GM23338 (cell line): ENCODE measurements at regions not wholly inside any gene's neighbourhood (a gene's known extent, or its start where the extent isn't known, plus 50 kb on each side); places are given as distances from the start of the nearest gene placed in this dataset.
"Not testable (repeated sequence)": the region's sequence is repeated elsewhere in the genome, so short reads cannot be mapped to it uniquely, and the experiment has no call there.

Experiments used
- ATAC-seq: fragments of 200-7000 bp; cut with Tn5 transposase; 3 replicates; pipeline ENCODE4 v1.9.1; 2020
- DNase-seq: peaks from one replicate; pipeline ENCODE4 v3.0.0-alpha.2; 2015; ENCODE audit warnings: low spot score
- H2AFZ ChIP-seq: fragments of 200-600 bp; sonication (generic); 2 replicates; pipeline ENCODE4 v1.8.0; 2016; ENCODE audit warnings: antibody characterized with exemption, mild to moderate bottlenecking, moderate library complexity
- H3F3A ChIP-seq: fragments of 200-600 bp; sonication (generic); replicated peaks from 2 replicates; pipeline ENCODE4 v1.8.0; 2017; ENCODE audit warnings: antibody characterized with exemption, mixed run types, low read depth
- H3K27ac ChIP-seq: fragments of 200-600 bp; sonication (generic); 2 replicates; pipeline ENCODE4 v1.6.1; 2016; ENCODE audit warnings: low read depth
- H3K27me3 ChIP-seq: fragments of 200-600 bp; sonication (generic); 2 replicates; pipeline ENCODE4 v1.8.0; 2016; ENCODE audit warnings: mild to moderate bottlenecking, mixed run types, moderate library complexity; ENCODE audit not compliant: insufficient read depth
- H3K36me3 ChIP-seq: fragments of 200-600 bp; sonication (generic); 2 replicates; pipeline ENCODE4 v1.8.0; 2016; ENCODE audit warnings: mild to moderate bottlenecking; ENCODE audit not compliant: insufficient read depth
- H3K4me1 ChIP-seq: fragments of 200-600 bp; sonication (generic); 2 replicates; pipeline ENCODE4 v1.8.0; 2016; ENCODE audit warnings: mild to moderate bottlenecking, moderate library complexity; ENCODE audit not compliant: insufficient read depth
- H3K4me2 ChIP-seq: fragments of 200-600 bp; sonication (generic); 2 replicates; pipeline ENCODE4 v1.7.1; 2017; ENCODE audit warnings: mixed run types
- H3K4me3 ChIP-seq: fragments of 200-600 bp; sonication (generic); 2 replicates; pipeline ENCODE4 v1.6.1; 2016; ENCODE audit warnings: mixed run types
- H3K79me2 ChIP-seq: fragments of 200-600 bp; sonication (generic); replicated peaks from 2 replicates; pipeline ENCODE4 v1.8.0; 2017; ENCODE audit warnings: mild to moderate bottlenecking; ENCODE audit not compliant: insufficient read depth
- H3K9me2 ChIP-seq: fragments of 200-600 bp; sonication (generic); 2 replicates; pipeline ENCODE4 v1.8.0; 2017; ENCODE audit not compliant: insufficient read depth
- H4K20me1 ChIP-seq: fragments of 200-600 bp; sonication (generic); replicated peaks from 2 replicates; pipeline ENCODE4 v1.8.0; 2017; ENCODE audit warnings: mild to moderate bottlenecking; ENCODE audit not compliant: insufficient read depth
- H3K27ac Mint-ChIP-seq: 2 replicates; pipeline ENCODE4 v1.8.0; 2020; ENCODE audit warnings: inconsistent platforms, mild to moderate bottlenecking, moderate library complexity, mixed read lengths
- H3K27me3 Mint-ChIP-seq: 3 replicates; pipeline ENCODE4 v1.8.0; 2022; ENCODE audit warnings: low read depth, mild to moderate bottlenecking, moderate library complexity, mixed read lengths, inconsistent platforms; ENCODE audit not compliant: insufficient read depth, poor library complexity
- H3K36me3 Mint-ChIP-seq: 3 replicates; pipeline ENCODE4 v1.8.0; 2021; ENCODE audit warnings: low read depth, mild to moderate bottlenecking, inconsistent platforms, moderate library complexity, mixed read lengths
- H3K4me1 Mint-ChIP-seq: 3 replicates; pipeline ENCODE4 v1.8.0; 2020; ENCODE audit warnings: mild to moderate bottlenecking, inconsistent platforms, mixed read lengths
- H3K4me3 Mint-ChIP-seq: 3 replicates; pipeline ENCODE4 v1.8.0; 2021; ENCODE audit warnings: moderate library complexity, mild to moderate bottlenecking, inconsistent platforms, mixed read lengths
- H3K9me3 Mint-ChIP-seq: 3 replicates; pipeline ENCODE4 v1.8.0; 2020; ENCODE audit warnings: moderate library complexity, mild to moderate bottlenecking, inconsistent platforms, mixed read lengths
- EZH2phosphoT487 ChIP-seq: fragments of 200-600 bp; sonication (generic); IDR thresholded peaks from one replicate; pipeline ENCODE4 v1.8.1; 2018; ENCODE audit warnings: antibody characterized with exemption; ENCODE audit not compliant: unreplicated experiment
- NANOG ChIP-seq: IDR thresholded peaks from 2 replicates; pipeline ENCODE4 v1.6.1; 2016; ENCODE audit warnings: antibody characterized with exemption, borderline replicate concordance
- TF ChIP-seq, protein P1 (sequence below), 2 experiments: fragments of 200-600 bp in 1 of 2; sonication (generic) in 1 of 2; conservative IDR thresholded peaks; 2 replicates each; pipeline versions ENCODE4 v1.5.1 to v1.6.1; 2016 to 2017; ENCODE audit warnings: antibody characterized with exemption in 2 of 2, low read depth in 2 of 2, mild to moderate bottlenecking in 2 of 2, moderate library complexity in 1 of 2
- TF ChIP-seq, protein P2 (sequence below): fragments of 250-450 bp; sonication (Bioruptor Pico); IDR thresholded peaks from 2 replicates; pipeline ENCODE4 v1.5.0; 2020; ENCODE audit warnings: mild to moderate bottlenecking, moderate library complexity

DNA sequence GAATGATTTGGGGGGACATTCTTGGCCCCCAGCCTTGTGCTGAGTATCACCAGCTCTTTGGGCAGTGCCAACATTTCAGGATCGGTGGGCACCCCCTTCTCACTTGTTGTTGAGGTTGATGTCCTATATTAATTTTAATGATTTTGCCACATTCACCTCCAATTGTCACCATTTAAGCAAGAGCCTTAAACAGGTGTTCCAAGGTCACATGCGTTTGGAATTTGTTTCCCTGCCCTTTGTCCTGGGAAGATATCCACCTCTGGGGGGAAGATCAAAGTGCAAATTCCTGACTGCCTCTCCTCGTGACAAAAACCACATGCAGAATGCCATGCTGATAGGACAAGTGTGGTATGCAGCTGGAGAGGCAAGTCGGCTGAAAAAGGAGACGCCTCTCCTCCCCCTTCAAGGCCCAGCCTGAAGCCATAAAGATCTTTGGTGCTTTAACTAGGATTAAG lies 72.5 kb upstream of the ID2 start:
- H3K4me3 ChIP-seq, result no peak overlapping the region
- TF ChIP-seq, protein P1, sequence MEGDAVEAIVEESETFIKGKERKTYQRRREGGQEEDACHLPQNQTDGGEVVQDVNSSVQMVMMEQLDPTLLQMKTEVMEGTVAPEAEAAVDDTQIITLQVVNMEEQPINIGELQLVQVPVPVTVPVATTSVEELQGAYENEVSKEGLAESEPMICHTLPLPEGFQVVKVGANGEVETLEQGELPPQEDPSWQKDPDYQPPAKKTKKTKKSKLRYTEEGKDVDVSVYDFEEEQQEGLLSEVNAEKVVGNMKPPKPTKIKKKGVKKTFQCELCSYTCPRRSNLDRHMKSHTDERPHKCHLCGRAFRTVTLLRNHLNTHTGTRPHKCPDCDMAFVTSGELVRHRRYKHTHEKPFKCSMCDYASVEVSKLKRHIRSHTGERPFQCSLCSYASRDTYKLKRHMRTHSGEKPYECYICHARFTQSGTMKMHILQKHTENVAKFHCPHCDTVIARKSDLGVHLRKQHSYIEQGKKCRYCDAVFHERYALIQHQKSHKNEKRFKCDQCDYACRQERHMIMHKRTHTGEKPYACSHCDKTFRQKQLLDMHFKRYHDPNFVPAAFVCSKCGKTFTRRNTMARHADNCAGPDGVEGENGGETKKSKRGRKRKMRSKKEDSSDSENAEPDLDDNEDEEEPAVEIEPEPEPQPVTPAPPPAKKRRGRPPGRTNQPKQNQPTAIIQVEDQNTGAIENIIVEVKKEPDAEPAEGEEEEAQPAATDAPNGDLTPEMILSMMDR (conservative IDR thresholded peaks at IDR 0.05; ENCODE audit: low read depth in 2 of 2), result no peak
- TF ChIP-seq, protein P2, sequence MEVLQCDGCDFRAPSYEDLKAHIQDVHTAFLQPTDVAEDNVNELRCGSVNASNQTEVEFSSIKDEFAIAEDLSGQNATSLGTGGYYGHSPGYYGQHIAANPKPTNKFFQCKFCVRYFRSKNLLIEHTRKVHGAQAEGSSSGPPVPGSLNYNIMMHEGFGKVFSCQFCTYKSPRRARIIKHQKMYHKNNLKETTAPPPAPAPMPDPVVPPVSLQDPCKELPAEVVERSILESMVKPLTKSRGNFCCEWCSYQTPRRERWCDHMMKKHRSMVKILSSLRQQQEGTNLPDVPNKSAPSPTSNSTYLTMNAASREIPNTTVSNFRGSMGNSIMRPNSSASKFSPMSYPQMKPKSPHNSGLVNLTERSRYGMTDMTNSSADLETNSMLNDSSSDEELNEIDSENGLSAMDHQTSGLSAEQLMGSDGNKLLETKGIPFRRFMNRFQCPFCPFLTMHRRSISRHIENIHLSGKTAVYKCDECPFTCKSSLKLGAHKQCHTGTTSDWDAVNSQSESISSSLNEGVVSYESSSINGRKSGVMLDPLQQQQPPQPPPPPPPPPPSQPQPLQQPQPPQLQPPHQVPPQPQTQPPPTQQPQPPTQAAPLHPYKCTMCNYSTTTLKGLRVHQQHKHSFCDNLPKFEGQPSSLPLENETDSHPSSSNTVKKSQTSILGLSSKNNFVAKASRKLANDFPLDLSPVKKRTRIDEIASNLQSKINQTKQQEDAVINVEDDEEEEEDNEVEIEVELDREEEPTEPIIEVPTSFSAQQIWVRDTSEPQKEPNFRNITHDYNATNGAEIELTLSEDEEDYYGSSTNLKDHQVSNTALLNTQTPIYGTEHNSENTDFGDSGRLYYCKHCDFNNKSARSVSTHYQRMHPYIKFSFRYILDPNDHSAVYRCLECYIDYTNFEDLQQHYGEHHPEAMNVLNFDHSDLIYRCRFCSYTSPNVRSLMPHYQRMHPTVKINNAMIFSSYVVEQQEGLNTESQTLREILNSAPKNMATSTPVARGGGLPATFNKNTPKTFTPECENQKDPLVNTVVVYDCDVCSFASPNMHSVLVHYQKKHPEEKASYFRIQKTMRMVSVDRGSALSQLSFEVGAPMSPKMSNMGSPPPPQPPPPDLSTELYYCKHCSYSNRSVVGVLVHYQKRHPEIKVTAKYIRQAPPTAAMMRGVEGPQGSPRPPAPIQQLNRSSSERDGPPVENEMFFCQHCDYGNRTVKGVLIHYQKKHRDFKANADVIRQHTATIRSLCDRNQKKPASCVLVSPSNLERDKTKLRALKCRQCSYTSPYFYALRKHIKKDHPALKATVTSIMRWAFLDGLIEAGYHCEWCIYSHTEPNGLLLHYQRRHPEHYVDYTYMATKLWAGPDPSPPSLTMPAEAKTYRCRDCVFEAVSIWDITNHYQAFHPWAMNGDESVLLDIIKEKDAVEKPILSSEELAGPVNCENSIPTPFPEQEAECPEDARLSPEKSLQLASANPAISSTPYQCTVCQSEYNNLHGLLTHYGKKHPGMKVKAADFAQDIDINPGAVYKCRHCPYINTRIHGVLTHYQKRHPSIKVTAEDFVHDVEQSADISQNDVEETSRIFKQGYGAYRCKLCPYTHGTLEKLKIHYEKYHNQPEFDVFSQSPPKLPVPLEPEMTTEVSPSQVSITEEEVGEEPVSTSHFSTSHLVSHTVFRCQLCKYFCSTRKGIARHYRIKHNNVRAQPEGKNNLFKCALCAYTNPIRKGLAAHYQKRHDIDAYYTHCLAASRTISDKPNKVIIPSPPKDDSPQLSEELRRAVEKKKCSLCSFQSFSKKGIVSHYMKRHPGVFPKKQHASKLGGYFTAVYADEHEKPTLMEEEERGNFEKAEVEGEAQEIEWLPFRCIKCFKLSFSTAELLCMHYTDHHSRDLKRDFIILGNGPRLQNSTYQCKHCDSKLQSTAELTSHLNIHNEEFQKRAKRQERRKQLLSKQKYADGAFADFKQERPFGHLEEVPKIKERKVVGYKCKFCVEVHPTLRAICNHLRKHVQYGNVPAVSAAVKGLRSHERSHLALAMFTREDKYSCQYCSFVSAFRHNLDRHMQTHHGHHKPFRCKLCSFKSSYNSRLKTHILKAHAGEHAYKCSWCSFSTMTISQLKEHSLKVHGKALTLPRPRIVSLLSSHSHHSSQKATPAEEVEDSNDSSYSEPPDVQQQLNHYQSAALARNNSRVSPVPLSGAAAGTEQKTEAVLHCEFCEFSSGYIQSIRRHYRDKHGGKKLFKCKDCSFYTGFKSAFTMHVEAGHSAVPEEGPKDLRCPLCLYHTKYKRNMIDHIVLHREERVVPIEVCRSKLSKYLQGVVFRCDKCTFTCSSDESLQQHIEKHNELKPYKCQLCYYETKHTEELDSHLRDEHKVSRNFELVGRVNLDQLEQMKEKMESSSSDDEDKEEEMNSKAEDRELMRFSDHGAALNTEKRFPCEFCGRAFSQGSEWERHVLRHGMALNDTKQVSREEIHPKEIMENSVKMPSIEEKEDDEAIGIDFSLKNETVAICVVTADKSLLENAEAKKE, result no peak
- TF ChIP-seq NANOG (no peak), EZH2phosphoT487 (no peak)
- no peaks in the 10 kb centered on the region for H3K27me3 ChIP-seq
- H3K4me2 ChIP-seq, result no peak overlapping the region
- H3K79me2 ChIP-seq, result no peaks in the 10 kb centered on the region
- H3F3A ChIP-seq, result no peaks in the 10 kb centered on the region
- Mint-ChIP-seq H3K4me3 (no peak overlapping the region), H3K27ac (no peak overlapping the region), H3K9me3 (peaks cover 5% of the 10 kb centered on the region), H3K36me3 (0 out of 3 replicates have a peak, but pooled peaks cover 3% of the 10 kb centered on the region), H3K27me3 (peaks cover 1% of the 10 kb centered on the region), H3K4me1 (peaks cover 7% of the 10 kb centered on the region; the same call in 2 of the 3 replicates)
- H3K4me1 ChIP-seq, result no peaks in the 10 kb centered on the region
- H2AFZ ChIP-seq, result no peak overlapping the region
- peak; percentile 32 for DNase-seq
- ATAC-seq, result no peak
- no peak overlapping the region for H3K27ac ChIP-seq
- H3K9me2 ChIP-seq, result no peaks in the 10 kb centered on the region; the same call in 1 of the 2 replicates
- no peaks in the 10 kb centered on the region for H4K20me1 ChIP-seq
- H3K36me3 ChIP-seq, result no peaks in the 10 kb centered on the region

DNA sequence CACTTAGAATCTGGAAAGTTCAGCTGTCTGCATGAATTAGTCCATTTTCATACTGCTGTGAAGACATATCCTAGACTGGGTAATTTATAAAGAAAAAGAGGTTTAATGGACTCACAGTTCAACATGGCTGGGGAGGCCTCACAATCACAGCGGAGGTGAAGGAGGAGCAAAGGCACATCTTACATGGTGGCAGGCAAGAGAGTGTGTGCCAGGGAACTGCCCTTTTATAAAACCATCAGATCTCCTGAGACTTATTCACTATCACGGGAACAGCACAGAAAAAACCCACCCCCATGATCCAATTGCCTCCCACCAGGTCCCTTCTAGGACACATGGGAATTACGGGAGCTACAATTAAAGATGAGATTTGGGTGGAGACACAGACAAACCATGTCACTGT lies 71.1 kb upstream of the ID2 start:
- H3K4me2 ChIP-seq, H3K27ac ChIP-seq, H3K9me2 ChIP-seq, H3F3A ChIP-seq, ATAC-seq, H4K20me1 ChIP-seq, H3K4me1 ChIP-seq, H3K9me3 Mint-ChIP-seq, H3K27me3 ChIP-seq, H3K36me3 ChIP-seq, H3K4me3 ChIP-seq, H3K27ac Mint-ChIP-seq, DNase-seq, H3K36me3 Mint-ChIP-seq, H2AFZ ChIP-seq, H3K4me3 Mint-ChIP-seq, H3K27me3 Mint-ChIP-seq, H3K4me1 Mint-ChIP-seq, H3K79me2 ChIP-seq: not testable (repeated sequence)
